Sciatic nerve (tissue), 2 donors: ENCODE measurements at regions not wholly inside any gene's neighbourhood (a gene's known extent, or its start where the extent isn't known, plus 50 kb on each side); places are given as distances from the start of the nearest gene placed in this dataset.

Experiments used
- ATAC-seq: fragments of 200-7000 bp; cut with Tn5 transposase; one replicate; pipeline ENCODE4 v1.9.1; 2020; ENCODE audit warnings: mild to moderate bottlenecking, moderate library complexity
- DNase-seq: peaks from one replicate; pipeline ENCODE4 v3.0.0-alpha.2; 2020; ENCODE audit warnings: low spot score
- intact Hi-C: fragments of 100-400 bp; cut with DNase I; formaldehyde crosslinking; loops from one replicate; pipeline ENCODE4 v1.14.2; 2022
- donor health status: DM: no; HTN: no; CAD: no.
- donor health status: DM: no; HTN: no; CAD: no.

DNA sequence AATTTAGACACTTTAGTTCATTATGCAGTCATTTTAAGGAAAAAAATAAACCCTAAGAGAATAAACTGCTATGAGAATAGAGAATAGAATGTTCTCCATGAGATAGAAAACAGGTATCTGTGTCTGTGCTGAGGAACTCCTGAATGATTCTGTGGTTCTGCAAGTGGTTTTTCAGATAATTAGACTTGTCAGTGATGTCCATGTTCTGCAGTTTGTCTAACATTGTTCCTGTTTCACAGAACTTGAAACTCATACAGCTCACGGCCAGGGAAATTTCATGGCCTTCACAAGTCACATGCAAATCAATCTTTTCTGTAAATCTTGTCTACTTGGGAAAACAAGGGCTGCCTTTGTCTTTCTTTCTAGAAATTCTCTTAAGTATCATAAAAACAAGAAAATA is 73.4 kb upstream of the HMGCLL1 start:
- ATAC-seq, result no peak
- no peak for DNase-seq
- intact Hi-C loops, result no loop called here

DNA sequence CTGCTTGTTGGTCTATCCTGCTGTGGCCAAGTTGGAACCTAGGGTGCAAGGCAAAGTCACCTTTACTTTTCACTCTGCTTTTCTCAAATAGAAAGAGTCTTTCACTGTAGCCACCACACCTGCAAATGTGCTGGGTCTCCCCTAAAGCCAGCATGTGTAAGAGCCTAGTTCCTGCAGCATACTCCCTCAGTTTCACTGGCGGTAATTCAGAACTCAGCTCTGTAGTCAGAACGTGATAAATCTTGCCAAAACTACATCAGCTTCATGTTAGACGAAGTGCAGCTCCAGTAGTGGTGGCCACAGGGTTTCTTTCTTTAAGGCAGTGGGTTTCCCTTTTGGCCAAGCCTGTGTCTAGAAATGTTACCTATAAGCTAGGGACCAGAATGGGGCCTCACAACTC is 72.0 kb upstream of the HMGCLL1 start:
- DNase-seq, result no peak
- ATAC-seq, result no peak
- intact Hi-C loops, result no loop called here

- intact Hi-C loops, result no loop called here
- no peak for DNase-seq
- no peak for ATAC-seq
Measured at GRCh38 chr6:55643861-55644260, 64.9 kb upstream of the HMGCLL1 start.

DNA sequence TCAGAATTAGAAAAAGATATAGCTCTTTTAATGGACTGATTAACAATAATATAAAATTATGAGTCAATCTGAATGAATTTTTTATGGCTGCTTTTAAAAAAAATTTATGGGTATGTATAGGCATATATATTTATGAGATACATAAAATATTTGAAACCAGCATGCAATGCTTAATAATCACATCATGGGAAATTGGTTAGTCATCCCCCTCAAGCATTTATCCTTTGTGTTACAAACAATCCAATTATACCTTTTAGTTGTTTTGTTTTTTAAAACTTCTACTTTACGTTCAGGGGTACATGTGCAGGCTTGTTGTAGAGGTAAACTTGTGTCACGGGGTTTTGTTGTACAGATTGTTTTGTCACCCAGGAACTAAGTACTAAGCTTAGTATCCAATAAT is 63.4 kb upstream of the HMGCLL1 start:
- DNase-seq (no peak), ATAC-seq (no peak)
- intact Hi-C loops, result no loop called here

- ATAC-seq (no peak), DNase-seq (no peak)
- intact Hi-C loops, result no loop called here
Measured at GRCh38 chr6:55636406-55637102, 57.6 kb upstream of the HMGCLL1 start.

GRCh38 chr6:55633471-55633870 is 54.5 kb upstream of the HMGCLL1 start:
- ATAC-seq (no peak), DNase-seq (no peak)
- intact Hi-C loops, result no loop called here

- DNase-seq (no peak), ATAC-seq (no peak)
- intact Hi-C loops, result no loop called here
Measured at GRCh38 chr6:55632953-55633352, 54.0 kb upstream of the HMGCLL1 start.
